ENCODE measurements at regions not wholly inside any gene's neighbourhood (a gene's known extent, or its start where the extent isn't known, plus 50 kb on each side); places are given as distances from the start of the nearest gene placed in this dataset.

DNA sequence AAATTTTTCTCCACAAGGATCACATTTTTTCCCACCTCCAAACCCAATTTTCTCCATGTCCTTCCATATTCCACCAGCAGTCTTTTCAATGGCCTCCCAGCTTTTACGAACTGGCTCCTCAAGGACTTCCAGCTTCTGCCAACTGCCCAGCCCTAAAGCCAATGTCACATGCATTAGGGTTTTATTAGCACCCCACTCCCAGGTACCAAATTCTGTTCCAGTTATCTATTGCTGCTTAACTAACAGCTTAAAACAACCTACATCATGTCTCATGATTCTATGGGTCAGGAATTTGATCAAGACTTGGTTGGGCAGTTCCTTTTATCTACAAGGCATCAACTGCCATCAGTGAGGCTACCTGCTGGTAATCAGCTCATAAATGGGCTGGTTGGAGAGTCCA is 151.3 kb downstream of the SPTSSA start:
- TF ChIP-seq, protein P1, sequence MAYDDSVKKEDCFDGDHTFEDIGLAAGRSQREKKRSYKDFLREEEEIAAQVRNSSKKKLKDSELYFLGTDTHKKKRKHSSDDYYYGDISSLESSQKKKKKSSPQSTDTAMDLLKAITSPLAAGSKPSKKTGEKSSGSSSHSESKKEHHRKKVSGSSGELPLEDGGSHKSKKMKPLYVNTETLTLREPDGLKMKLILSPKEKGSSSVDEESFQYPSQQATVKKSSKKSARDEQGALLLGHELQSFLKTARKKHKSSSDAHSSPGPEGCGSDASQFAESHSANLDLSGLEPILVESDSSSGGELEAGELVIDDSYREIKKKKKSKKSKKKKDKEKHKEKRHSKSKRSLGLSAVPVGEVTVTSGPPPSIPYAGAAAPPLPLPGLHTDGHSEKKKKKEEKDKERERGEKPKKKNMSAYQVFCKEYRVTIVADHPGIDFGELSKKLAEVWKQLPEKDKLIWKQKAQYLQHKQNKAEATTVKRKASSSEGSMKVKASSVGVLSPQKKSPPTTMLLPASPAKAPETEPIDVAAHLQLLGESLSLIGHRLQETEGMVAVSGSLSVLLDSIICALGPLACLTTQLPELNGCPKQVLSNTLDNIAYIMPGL (CRISPR knock-in tag; IDR thresholded peaks at IDR 0.05; ENCODE audit: borderline replicate concordance) = no peak
- TF ChIP-seq POLR2A (IDR thresholded peaks at IDR 0.05; ENCODE audit: low read length) = no peak
- TF ChIP-seq, protein P2, sequence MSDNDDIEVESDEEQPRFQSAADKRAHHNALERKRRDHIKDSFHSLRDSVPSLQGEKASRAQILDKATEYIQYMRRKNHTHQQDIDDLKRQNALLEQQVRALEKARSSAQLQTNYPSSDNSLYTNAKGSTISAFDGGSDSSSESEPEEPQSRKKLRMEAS (IDR thresholded peaks at IDR 0.05) = no peak
- no peak for TF ChIP-seq GATA3 (IDR thresholded peaks at IDR 0.05; ENCODE audit: borderline replicate concordance)
- TF ChIP-seq POLR2AphosphoS2 (conservative IDR thresholded peaks at IDR 0.05; ENCODE audit: low read length) = no peak
- no peak for TF ChIP-seq CBX8 (IDR thresholded peaks at IDR 0.05)
- TF ChIP-seq, protein P3, sequence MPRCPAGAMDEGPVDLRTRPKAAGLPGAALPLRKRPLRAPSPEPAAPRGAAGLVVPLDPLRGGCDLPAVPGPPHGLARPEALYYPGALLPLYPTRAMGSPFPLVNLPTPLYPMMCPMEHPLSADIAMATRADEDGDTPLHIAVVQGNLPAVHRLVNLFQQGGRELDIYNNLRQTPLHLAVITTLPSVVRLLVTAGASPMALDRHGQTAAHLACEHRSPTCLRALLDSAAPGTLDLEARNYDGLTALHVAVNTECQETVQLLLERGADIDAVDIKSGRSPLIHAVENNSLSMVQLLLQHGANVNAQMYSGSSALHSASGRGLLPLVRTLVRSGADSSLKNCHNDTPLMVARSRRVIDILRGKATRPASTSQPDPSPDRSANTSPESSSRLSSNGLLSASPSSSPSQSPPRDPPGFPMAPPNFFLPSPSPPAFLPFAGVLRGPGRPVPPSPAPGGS (IDR thresholded peaks at IDR 0.05) = no peak
- TF ChIP-seq RFX5 (IDR thresholded peaks at IDR 0.05) = no peak
- TF ChIP-seq, protein P4, sequence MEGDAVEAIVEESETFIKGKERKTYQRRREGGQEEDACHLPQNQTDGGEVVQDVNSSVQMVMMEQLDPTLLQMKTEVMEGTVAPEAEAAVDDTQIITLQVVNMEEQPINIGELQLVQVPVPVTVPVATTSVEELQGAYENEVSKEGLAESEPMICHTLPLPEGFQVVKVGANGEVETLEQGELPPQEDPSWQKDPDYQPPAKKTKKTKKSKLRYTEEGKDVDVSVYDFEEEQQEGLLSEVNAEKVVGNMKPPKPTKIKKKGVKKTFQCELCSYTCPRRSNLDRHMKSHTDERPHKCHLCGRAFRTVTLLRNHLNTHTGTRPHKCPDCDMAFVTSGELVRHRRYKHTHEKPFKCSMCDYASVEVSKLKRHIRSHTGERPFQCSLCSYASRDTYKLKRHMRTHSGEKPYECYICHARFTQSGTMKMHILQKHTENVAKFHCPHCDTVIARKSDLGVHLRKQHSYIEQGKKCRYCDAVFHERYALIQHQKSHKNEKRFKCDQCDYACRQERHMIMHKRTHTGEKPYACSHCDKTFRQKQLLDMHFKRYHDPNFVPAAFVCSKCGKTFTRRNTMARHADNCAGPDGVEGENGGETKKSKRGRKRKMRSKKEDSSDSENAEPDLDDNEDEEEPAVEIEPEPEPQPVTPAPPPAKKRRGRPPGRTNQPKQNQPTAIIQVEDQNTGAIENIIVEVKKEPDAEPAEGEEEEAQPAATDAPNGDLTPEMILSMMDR (IDR thresholded peaks at IDR 0.05) = no peak
- TF ChIP-seq CHD4 (IDR thresholded peaks at IDR 0.05; ENCODE audit: borderline replicate concordance) = no peak
